ENCODE measurements at regions not wholly inside any gene's neighbourhood (a gene's known extent, or its start where the extent isn't known, plus 50 kb on each side); places are given as distances from the start of the nearest gene placed in this dataset.

GRCh38 chr1:147479864-147480564, 61.3 kb upstream of the BCL9 start:
- TF ChIP-seq CTCF (conservative IDR thresholded peaks at IDR 0.05) (no peak), ZFX (IDR thresholded peaks at IDR 0.05) (no peak)

Measured in C4-2B (cell line).